GM23338 (cell line): ENCODE measurements at regions not wholly inside any gene's neighbourhood (a gene's known extent, or its start where the extent isn't known, plus 50 kb on each side); places are given as distances from the start of the nearest gene placed in this dataset.

Source experiments
- ATAC-seq: fragments of 200-7000 bp; cut with Tn5 transposase; 3 replicates; pipeline ENCODE4 v1.9.1; 2020
- DNase-seq: peaks from one replicate; pipeline ENCODE4 v3.0.0-alpha.2; 2015; ENCODE audit warnings: low spot score
- H2AFZ ChIP-seq: fragments of 200-600 bp; sonication (generic); 2 replicates; pipeline ENCODE4 v1.8.0; 2016; ENCODE audit warnings: antibody characterized with exemption, mild to moderate bottlenecking, moderate library complexity
- H3F3A ChIP-seq: fragments of 200-600 bp; sonication (generic); replicated peaks from 2 replicates; pipeline ENCODE4 v1.8.0; 2017; ENCODE audit warnings: antibody characterized with exemption, mixed run types, low read depth
- H3K27ac ChIP-seq: fragments of 200-600 bp; sonication (generic); 2 replicates; pipeline ENCODE4 v1.6.1; 2016; ENCODE audit warnings: low read depth
- H3K27me3 ChIP-seq: fragments of 200-600 bp; sonication (generic); 2 replicates; pipeline ENCODE4 v1.8.0; 2016; ENCODE audit warnings: mild to moderate bottlenecking, mixed run types, moderate library complexity; ENCODE audit not compliant: insufficient read depth
- H3K36me3 ChIP-seq: fragments of 200-600 bp; sonication (generic); 2 replicates; pipeline ENCODE4 v1.8.0; 2016; ENCODE audit warnings: mild to moderate bottlenecking; ENCODE audit not compliant: insufficient read depth
- H3K4me1 ChIP-seq: fragments of 200-600 bp; sonication (generic); 2 replicates; pipeline ENCODE4 v1.8.0; 2016; ENCODE audit warnings: mild to moderate bottlenecking, moderate library complexity; ENCODE audit not compliant: insufficient read depth
- H3K4me2 ChIP-seq: fragments of 200-600 bp; sonication (generic); 2 replicates; pipeline ENCODE4 v1.7.1; 2017; ENCODE audit warnings: mixed run types
- H3K4me3 ChIP-seq: fragments of 200-600 bp; sonication (generic); 2 replicates; pipeline ENCODE4 v1.6.1; 2016; ENCODE audit warnings: mixed run types
- H3K79me2 ChIP-seq: fragments of 200-600 bp; sonication (generic); replicated peaks from 2 replicates; pipeline ENCODE4 v1.8.0; 2017; ENCODE audit warnings: mild to moderate bottlenecking; ENCODE audit not compliant: insufficient read depth
- H3K9me2 ChIP-seq: fragments of 200-600 bp; sonication (generic); 2 replicates; pipeline ENCODE4 v1.8.0; 2017; ENCODE audit not compliant: insufficient read depth
- H4K20me1 ChIP-seq: fragments of 200-600 bp; sonication (generic); replicated peaks from 2 replicates; pipeline ENCODE4 v1.8.0; 2017; ENCODE audit warnings: mild to moderate bottlenecking; ENCODE audit not compliant: insufficient read depth
- H3K27ac Mint-ChIP-seq: 2 replicates; pipeline ENCODE4 v1.8.0; 2020; ENCODE audit warnings: inconsistent platforms, mild to moderate bottlenecking, moderate library complexity, mixed read lengths
- H3K27me3 Mint-ChIP-seq: 3 replicates; pipeline ENCODE4 v1.8.0; 2022; ENCODE audit warnings: low read depth, mild to moderate bottlenecking, moderate library complexity, mixed read lengths, inconsistent platforms; ENCODE audit not compliant: insufficient read depth, poor library complexity
- H3K36me3 Mint-ChIP-seq: 3 replicates; pipeline ENCODE4 v1.8.0; 2021; ENCODE audit warnings: low read depth, mild to moderate bottlenecking, inconsistent platforms, moderate library complexity, mixed read lengths
- H3K4me1 Mint-ChIP-seq: 3 replicates; pipeline ENCODE4 v1.8.0; 2020; ENCODE audit warnings: mild to moderate bottlenecking, inconsistent platforms, mixed read lengths
- H3K4me3 Mint-ChIP-seq: 3 replicates; pipeline ENCODE4 v1.8.0; 2021; ENCODE audit warnings: moderate library complexity, mild to moderate bottlenecking, inconsistent platforms, mixed read lengths
- H3K9me3 Mint-ChIP-seq: 3 replicates; pipeline ENCODE4 v1.8.0; 2020; ENCODE audit warnings: moderate library complexity, mild to moderate bottlenecking, inconsistent platforms, mixed read lengths
- CREB1 ChIP-seq: fragments of 250-450 bp; sonication (Bioruptor Pico); IDR thresholded peaks from 2 replicates; pipeline ENCODE4 v1.5.0; 2020; ENCODE audit warnings: low read depth, mild to moderate bottlenecking, moderate library complexity
- ETS1 ChIP-seq: IDR thresholded peaks from 2 replicates; pipeline ENCODE4 v1.6.1; 2016; ENCODE audit warnings: antibody characterized with exemption
- JUNB ChIP-seq: IDR thresholded peaks from one replicate; pipeline ENCODE4 v1.6.1; 2016; ENCODE audit warnings: antibody characterized with exemption; ENCODE audit not compliant: unreplicated experiment
- POLR2AphosphoS5 ChIP-seq: IDR thresholded peaks from 2 replicates; pipeline ENCODE4 v1.6.1; 2016; ENCODE audit warnings: antibody characterized with exemption, low read depth
- REST ChIP-seq: IDR thresholded peaks from one replicate; pipeline ENCODE4 v1.6.1; 2018; ENCODE audit warnings: antibody characterized with exemption; ENCODE audit not compliant: unreplicated experiment
- STAT1 ChIP-seq: IDR thresholded peaks from one replicate; pipeline ENCODE4 v1.6.1; 2016; ENCODE audit warnings: antibody characterized with exemption; ENCODE audit not compliant: unreplicated experiment
- ZNF114 ChIP-seq: fragments of 250-450 bp; sonication (Bioruptor Pico); IDR thresholded peaks from 2 replicates; pipeline ENCODE4 v1.5.0; 2020; ENCODE audit warnings: mild to moderate bottlenecking, moderate library complexity
- ZNF331 ChIP-seq: fragments of 250-450 bp; sonication (Bioruptor Pico); IDR thresholded peaks from 2 replicates; pipeline ENCODE4 v1.5.0; 2020; ENCODE audit warnings: low read depth, mild to moderate bottlenecking, moderate library complexity
- ZNF462 ChIP-seq: fragments of 250-450 bp; sonication (Bioruptor Pico); IDR thresholded peaks from 2 replicates; pipeline ENCODE4 v1.5.0; 2020; ENCODE audit warnings: mild to moderate bottlenecking, moderate library complexity

GRCh38 chr4:81826817-81827424, 355.2 kb upstream of the RASGEF1B start:
- Mint-ChIP-seq H3K27ac (no peak overlapping the region), H3K27me3 (no peaks in the 10 kb centered on the region), H3K4me3 (no peak overlapping the region), H3K36me3 (no peaks in the 10 kb centered on the region), H3K9me3 (no peaks in the 10 kb centered on the region), H3K4me1 (no peaks in the 10 kb centered on the region)
- no peaks in the 10 kb centered on the region; the same call in 1 of the 2 replicates for H3K9me2 ChIP-seq
- H3K27me3 ChIP-seq = no peaks in the 10 kb centered on the region
- H3F3A ChIP-seq = no peaks in the 10 kb centered on the region
- no peaks in the 10 kb centered on the region for H3K79me2 ChIP-seq
- H3K4me1 ChIP-seq = no peaks in the 10 kb centered on the region
- no peak overlapping the region for H3K4me2 ChIP-seq
- DNase-seq = no peak
- H3K36me3 ChIP-seq = no peaks in the 10 kb centered on the region
- no peak overlapping the region for H3K4me3 ChIP-seq
- H4K20me1 ChIP-seq = no peaks in the 10 kb centered on the region
- no peak for TF ChIP-seq CREB1
- no peak for TF ChIP-seq JUNB
- no peak for TF ChIP-seq REST
- no peak for TF ChIP-seq ETS1
- H2AFZ ChIP-seq = no peak overlapping the region
- ATAC-seq = no peak
- H3K27ac ChIP-seq = no peak overlapping the region

DNA sequence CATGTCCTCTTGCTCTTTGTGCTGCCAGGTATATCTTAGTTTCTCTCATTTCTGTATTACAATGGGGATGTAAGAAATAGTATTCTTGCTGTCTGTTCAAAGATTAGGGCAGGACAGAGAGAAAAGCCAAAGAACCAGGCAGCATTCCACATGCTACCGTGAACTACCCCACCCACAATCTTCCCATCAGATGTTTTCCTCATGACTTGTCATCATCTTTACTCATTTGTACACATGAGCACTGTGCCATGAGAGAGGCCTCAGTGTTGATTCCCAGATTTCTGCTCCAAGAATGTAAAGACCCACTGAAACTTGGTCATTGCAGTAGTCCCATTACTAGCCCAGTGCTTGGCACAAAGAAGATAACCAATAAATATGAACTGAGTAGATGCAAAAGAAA, 354.6 kb upstream of the RASGEF1B start:
- no peaks in the 10 kb centered on the region for H3K27me3 ChIP-seq
- H3K27ac Mint-ChIP-seq = no peak overlapping the region
- TF ChIP-seq ZNF462 (CRISPR knock-in tag) (no peak), ZNF331 (no peak), JUNB (no peak), ZNF114 (CRISPR knock-in tag) (no peak), CREB1 (no peak), POLR2AphosphoS5 (no peak), STAT1 (no peak), ETS1 (no peak)

More for the DNA sequence above, 354.6 kb upstream of the RASGEF1B start:
- Histone ChIP-seq H3K4me2 (no peak overlapping the region), H3K27ac (no peak overlapping the region), H3K9me2 (no peaks in the 10 kb centered on the region; the same call in 1 of the 2 replicates), H3K36me3 (no peaks in the 10 kb centered on the region), H3K4me1 (no peaks in the 10 kb centered on the region), H3K79me2 (no peaks in the 10 kb centered on the region), H3F3A (no peaks in the 10 kb centered on the region), H4K20me1 (no peaks in the 10 kb centered on the region), H2AFZ (no peak overlapping the region), H3K4me3 (no peak overlapping the region)
- Mint-ChIP-seq H3K9me3 (no peaks in the 10 kb centered on the region), H3K4me1 (no peaks in the 10 kb centered on the region), H3K27me3 (no peaks in the 10 kb centered on the region), H3K36me3 (no peaks in the 10 kb centered on the region), H3K4me3 (no peak overlapping the region)
- no peak for ATAC-seq
- no peak for DNase-seq
